ENCODE measurements at regions not wholly inside any gene's neighbourhood (a gene's known extent, or its start where the extent isn't known, plus 50 kb on each side); places are given as distances from the start of the nearest gene placed in this dataset.

DNA sequence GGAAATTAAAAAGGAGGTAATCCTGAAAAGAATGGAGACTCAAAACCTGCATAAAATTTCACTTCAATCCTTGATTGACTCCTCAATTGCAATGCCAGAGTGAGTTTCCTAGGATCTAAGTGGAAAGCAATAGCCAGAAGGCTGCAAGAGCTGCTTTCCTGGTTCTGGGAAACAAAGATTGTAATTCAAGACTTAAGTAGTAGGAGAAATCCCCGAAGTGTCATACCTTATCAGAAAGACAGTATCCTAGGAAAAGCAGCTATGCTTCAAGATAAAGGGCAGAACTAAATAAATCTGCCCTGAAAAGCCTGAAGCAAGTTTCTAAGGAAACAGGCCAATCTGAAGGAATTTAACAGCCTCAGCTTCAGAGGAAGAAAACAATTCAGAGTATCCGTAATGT, 390.2 kb downstream of the DSC3 start:
- TF ChIP-seq, protein P1, sequence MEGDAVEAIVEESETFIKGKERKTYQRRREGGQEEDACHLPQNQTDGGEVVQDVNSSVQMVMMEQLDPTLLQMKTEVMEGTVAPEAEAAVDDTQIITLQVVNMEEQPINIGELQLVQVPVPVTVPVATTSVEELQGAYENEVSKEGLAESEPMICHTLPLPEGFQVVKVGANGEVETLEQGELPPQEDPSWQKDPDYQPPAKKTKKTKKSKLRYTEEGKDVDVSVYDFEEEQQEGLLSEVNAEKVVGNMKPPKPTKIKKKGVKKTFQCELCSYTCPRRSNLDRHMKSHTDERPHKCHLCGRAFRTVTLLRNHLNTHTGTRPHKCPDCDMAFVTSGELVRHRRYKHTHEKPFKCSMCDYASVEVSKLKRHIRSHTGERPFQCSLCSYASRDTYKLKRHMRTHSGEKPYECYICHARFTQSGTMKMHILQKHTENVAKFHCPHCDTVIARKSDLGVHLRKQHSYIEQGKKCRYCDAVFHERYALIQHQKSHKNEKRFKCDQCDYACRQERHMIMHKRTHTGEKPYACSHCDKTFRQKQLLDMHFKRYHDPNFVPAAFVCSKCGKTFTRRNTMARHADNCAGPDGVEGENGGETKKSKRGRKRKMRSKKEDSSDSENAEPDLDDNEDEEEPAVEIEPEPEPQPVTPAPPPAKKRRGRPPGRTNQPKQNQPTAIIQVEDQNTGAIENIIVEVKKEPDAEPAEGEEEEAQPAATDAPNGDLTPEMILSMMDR (IDR thresholded peaks at IDR 0.05), result no peak
- no peak for TF ChIP-seq POLR2A (IDR thresholded peaks at IDR 0.05)
